Activated CD4-positive, CD25-positive, alpha-beta regulatory T cell (primary cell): ENCODE measurements at regions not wholly inside any gene's neighbourhood (a gene's known extent, or its start where the extent isn't known, plus 50 kb on each side); places are given as distances from the start of the nearest gene placed in this dataset.
A peak's percentile ranks its signal among the peaks of the same experiment; 100 is the strongest.
"Not testable (repeated sequence)": the region's sequence is repeated elsewhere in the genome, so short reads cannot be mapped to it uniquely, and the experiment has no call there.

Experiments
- DNase-seq, 4 experiments: peaks; one replicate each; lab custom pipeline; 2025; lab: John Stamatoyannopoulos, UW

DNA sequence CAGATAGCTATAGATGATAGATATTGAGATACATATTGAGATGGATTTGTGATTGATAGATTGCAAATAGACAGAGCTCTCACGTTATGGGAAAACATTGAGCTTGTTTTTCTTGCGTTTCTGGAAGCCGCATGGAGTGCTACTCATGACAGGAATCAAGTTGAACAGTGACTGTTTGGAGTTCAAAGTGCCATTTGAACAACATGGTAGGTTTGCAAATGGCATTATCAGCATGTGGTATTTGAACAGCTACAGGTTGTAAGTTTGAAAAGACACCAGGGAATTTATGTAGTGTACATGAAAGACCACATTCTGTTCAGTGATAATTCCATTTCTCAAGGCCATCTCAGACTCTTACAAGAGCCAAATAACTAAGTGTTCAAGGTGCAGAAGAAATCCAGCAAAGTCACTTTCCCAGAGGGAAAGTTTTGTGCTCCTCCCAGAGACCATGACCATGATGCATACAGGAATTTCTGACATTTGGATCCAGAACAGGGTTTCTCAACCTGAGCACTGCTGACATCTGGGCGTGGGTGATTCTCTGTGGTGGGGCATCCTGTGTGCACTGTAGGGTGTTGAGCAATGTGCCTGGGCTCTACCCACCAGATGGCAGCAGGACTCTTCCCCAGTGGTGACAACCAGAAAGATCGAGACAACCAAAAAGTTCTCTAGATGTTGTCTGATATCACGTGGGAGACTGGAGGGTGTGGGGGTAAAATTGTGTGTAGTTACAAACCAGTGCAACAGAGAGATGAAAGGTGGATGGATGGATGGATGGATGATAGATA lies 399.1 kb upstream of the AMELY start:
- DNase-seq = peak; percentile 0 to 44 (median 16)

DNA sequence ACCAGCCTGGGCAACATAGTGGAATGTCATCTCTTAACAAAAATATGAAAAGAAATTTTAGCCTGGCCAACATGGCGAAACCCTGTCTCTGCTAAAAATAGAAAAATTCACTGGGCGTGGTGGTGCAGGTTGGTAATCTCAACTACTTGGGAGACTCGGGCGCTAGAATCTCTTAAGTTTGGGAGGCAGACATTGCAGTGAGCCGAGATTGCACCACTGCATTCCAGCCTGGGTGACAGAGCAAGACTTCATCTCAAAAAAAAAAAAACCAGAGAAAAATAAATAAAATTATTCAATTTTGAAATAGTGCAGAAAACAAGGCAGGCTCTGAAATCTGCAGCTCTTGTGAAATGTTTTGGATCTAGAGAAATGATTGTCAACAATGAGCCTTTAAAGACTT lies 397.3 kb upstream of the AMELY start:
- DNase-seq = no peak

DNA sequence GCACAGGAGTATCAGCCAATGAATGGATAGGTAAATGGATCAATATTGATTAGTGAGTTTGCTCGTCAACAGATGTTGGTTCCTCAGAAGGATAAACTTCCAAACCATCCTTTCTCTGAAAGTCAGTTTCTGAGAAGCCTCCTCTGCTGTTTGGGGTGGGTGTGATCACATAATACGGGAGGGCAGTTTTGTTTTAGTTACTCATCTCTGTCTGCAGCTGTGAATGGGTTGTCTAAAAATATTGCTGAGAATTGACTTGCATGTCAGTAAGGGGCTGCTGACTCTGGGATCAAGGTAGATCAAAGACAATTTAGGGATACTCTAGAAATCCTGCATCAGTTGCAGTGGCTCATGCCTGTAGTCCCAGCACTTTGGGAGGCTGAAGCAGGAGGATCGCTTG lies 390.8 kb upstream of the AMELY start:
- no peak for DNase-seq

DNA sequence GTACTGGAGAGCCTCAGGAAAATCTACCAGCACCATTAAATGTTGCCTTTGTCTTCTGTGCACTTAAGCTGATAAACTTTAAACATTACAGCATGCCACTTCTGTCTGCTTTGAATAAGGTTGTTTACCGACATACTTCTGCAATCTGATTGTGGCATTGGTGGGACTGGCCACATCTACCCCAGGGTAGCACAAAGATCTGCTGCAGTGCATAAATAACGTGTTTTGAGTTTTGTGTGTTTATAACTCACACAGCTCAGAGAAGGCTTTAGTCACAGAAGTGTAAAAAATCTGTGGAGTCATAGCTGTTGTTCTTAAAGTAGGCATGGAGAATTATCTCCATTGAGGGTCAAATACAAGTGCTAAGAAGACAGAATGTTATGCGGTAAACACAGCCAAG lies 388.4 kb upstream of the AMELY start:
- DNase-seq = no peak

DNA sequence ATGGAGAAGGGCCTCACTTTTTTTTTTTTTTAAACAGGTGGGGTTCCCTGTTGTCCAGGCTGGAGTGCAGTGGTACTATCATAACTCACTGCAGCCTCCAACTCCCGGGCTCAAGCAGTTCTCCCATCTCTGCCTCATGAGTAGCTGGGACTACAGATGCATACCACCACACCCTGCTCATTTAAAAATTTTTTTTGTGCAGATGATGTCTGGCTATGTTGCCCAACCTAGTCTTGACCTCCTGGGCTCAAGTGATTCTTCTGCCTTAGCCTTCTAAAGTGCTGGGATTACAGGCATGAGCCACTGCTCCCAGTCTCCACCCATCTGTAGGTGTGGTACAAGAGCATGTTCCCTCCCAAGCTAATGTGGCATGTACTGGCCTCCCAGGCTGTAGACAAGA lies 380.6 kb upstream of the AMELY start:
- no peak for DNase-seq

DNA sequence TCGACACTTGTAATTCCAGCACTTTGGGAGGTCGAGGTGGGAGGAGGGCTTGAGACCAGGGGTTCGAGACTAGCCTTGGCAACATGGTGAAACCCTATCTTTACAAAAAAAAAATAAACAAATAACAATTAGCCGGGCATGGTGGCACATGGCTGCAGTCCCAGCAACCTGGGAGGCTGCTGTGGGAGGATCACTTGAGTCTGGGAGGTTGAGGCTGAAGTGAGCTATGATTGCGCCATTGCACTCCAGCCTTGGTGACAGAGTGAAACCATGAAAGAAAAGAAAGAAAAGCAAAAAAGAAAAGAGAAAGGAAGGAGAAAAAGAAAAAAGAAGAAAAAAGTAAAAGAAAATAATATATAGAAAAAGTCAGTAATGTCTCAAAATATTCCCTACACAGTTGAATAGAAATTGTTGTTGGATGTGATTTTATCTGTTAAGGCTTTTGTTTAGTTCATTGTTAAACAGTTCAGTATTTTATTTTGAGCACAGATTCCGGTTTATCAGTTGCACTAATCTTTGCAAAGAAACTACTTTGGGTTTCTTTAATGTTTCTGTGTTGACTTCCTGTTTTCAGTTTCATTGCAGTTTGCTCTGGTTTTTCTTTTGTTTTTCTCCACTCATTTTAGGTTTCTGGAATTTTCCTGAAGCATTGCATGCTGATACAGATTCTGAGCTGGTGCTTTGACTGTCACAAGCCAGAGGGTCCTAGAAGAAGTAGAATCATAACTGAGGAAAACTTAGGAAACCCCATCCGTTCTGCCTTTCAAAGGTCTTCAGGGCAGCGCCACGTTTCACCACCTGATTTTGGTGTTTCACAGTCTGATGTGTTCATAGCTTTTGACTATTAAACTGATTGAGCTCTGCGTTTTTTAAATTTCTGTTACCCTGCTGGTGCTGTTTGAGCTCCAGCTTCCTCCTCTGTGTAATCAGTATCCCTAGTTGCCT lies 378.6 kb upstream of the AMELY start:
- no peak for DNase-seq

DNA sequence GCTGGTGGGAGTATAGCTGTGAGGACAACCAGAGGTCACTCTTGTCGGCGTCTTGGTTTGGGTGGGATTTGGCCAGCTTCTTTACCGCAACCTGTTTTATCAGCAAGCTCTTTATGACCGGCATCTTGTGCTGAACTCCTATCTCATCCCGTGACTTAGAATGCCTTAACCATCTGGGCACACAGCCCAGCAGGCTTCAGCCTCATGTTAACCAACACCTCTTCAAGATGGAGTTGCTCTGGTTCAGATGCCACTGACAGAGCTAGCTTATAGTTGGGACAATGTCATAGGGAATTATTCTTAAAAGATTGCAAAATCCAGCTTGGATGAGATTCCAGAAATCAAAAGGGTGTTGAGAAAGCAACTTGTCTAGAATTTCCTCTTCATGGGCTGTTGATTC lies 377.1 kb upstream of the AMELY start:
- no peak for DNase-seq

DNA sequence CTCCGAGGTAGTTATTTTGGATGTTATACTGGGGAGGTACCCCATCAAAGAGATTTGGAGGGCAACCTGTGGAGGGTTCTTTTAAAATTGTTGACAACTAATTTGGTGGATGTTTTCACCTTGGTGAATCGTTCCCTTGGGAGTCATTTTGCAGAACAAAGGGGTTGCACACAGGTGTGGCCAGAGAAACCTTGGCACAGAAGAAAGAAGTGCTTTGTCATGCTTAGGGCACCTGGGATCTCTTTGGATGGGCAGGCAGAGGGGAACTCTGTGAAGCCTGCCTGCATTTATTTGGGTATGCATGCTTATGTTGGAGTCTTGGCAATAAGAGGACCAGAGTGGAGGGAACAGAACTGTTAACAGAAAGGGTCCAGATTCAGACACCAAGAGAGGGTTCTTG lies 376.4 kb upstream of the AMELY start:
- not testable (repeated sequence) for DNase-seq

DNA sequence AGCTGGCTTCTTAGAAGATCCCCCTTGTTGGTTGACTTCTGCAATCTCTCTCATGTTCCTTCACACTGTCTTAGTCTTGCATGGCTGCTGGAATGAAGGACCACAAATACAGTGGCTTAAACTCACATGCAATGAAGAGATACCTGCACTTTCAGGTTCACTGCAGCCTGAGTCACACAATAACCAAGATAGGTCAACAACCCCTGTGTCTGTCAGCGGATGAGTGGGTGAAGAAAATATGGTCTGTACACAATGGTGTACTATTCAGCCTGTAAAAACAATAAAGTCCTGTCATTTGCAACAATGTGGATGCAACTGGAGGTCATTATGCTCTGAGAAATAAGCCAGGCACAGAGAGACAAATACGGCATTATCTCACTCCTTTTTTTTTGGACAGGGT lies 373.8 kb upstream of the AMELY start:
- DNase-seq = no peak

DNA sequence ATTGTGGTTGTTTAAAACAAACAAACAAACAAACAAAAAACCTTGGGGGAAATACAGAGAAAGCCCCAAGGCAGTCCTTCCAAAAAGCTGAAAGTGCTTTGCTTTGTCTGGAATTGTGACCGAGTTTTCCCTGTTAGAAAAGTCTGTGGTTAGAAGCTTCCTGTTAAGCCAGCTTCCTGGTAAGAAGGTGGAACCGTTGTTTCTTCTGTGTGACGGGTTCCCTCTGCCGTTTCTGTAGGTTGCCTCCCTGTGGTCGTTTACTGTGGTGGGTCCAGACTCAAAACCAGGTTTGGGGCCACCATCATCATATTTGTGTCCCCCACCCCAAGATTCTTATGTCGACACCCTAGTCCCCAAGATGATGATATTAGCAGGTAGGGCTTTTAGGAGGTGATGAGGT lies 371.4 kb upstream of the AMELY start:
- no peak for DNase-seq

DNA sequence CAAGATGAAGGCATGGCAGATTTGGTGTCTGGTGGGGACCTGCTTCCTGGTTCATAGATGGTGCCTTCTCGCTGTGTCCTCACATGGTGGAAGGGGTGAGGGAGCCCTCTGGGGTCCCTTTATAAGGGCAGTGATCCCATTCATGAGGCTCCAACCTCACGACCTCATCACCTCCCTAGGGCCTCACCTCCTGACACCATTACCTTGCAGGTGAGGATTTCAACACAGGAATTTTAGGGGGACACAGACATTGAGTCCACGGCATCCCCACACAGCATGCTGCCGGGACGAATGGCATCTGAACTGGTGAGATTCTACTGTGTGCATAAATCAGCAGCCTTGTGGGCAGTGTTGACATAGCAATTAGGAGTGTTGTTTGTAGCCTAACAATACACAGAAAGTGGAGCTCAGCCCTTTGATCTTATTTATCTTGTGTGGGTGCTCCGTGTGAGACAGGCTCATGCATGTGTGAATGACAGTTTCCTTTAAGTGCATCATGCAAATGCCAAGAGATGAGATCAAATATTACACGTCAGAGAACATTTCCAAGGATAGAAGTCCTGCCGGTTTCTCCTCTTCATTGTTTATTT lies 368.7 kb upstream of the AMELY start:
- DNase-seq = not testable (repeated sequence)

DNA sequence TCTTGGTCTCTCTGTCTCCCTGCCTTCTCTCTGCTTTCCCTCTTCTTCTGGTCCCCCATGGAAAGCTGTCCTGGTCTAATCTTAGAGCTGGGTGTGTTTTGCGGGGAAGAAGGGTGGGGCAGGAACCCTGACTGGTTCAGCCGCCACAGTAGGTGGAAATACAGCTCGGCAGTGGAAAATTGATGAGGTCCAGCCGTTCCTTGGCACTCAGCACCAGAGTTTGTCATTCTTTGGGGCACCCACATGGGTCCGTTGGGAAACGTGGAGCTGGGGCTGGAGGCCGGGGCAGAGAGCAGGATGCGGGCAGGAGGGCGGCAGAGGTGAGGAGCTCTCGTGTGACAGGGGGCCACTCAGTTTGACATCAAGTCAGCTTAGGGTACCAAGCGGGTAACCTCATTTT lies 364.2 kb upstream of the AMELY start:
- DNase-seq = peak in 1 of 4 experiments; percentile 0

DNA sequence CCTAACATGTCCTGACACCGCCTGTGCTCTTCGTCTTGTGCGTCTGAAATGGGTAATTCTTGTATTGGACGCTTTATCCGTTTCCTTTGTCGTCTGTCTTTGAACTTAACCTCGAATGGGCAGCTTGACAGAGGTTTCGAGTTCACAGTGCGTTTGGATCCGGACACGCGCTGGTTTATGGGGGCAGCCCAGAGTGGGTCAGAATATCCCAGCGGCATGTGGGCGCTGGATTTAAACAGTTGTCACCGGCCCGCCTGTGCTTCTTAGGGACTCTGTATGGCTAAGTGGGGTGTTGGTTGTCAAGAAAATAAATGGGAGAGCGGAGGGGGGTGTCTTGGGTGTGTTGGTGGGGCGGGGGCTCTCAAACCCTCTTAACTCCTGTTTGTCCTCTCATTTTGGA lies 363.5 kb upstream of the AMELY start:
- DNase-seq = peak in 1 of 4 experiments; percentile 0

DNA sequence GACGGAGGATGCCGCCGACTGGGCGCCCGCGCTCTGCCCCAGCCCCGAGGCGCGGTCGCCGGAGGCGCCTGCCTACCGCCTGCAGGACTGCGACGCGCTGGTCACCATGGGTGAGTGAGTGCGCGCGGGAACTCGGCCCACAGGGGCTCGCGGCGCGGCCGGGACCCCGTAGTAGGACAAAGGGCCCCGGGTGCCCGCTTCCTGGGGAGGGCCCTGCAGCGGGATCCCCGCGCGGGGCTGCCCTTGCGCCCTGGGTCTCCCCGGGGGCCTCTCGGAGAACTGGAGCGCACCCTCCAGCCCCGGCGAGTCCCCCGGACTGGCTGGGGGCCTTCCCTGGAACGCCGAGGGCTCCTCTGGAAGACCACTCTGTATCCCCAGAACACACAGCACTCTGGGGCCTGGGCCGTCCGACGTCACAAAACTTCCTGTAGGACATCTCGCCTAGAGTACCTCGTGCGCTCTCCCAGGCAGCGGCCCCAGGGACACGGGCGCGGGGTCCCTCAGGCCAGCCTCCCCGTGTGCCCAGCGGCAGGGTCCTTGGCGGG lies 362.9 kb upstream of the AMELY start:
- peak in 3 of 4 experiments; percentile 0 to 11 (median 10) for DNase-seq

DNA sequence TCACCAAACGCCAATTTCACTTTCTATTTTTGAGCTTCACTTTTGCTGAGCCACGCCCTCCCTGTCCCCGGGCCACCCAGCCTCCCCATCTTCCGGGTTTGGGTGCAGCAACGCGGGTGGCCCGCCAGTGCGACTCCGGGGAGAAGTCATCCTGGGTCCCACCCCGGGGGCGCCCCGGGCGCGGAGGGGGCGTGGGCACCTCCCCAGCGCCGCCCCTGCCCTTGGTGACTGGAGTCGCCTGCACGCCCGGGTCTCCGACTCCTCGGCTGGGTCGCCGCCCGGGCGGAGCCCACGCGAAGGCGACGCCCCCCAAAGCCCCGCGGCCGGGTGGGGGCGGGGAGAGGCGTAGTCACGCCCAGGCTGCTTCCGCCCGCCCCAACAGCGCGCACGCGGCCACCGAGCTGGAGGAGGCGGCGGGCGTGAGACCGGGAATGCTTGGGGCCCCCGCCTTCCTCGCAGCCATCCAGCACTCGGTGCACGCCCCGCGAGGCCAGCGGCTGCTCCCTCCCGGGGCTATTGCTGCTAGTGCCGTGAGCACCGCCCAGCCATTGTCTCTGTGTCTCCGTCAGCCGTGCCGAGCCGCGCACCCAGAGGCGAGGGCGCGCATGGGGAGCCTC lies 362.1 kb upstream of the AMELY start:
- DNase-seq = peak; percentile 53 to 81 (median 70)

DNA sequence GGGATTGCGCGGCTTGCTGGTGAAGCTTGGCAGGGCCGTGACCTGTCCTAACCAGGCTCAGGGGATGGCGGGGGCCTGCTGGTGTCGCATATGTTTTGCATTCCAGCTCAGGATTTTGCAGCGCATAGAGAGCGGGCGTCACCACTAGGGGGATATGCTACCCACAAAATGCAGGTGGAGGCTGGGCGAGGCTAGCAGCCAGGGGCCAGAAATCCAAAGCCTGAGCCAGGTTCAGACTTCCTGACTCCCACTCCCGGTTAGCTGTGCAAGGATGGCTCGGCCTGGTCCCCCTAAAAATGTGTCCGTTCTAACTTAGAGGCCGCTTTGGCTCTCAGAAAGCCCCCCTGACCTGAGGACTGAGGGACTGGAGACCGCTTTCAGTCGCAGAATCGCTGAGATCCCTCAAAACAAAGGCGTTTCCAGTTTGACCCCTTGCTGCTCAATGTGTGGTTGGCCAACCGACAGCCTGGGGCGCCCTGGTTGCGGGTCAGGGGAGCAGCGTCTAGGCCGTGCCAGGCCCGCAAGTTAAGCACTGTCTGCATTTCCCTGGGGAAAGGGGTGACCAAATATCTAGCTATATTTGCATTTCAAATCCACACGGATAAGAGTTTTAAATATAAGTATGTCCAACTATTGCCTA lies 361.1 kb upstream of the AMELY start:
- DNase-seq = peak; percentile 4 to 23 (median 14)

DNA sequence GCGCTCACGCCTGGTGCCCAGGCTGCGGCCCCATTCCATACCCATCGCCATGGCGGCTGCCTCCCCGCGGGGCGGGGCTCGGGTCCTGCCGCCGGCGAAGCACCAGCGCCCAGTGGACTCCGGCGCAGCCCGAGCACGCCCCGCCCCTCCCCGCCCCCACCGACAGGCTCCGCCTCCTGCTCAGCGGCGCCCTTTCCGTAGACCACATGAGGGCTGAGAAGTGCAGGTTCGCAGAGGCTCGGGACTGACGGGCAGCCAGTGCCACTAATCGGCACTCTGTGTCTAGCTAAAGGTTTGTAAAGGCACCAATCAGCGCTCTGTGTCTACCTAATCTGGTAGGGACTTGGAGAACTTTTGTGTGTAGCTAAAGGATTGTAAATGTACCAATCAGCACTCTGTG lies 352.2 kb upstream of the AMELY start:
- DNase-seq = no peak

DNA sequence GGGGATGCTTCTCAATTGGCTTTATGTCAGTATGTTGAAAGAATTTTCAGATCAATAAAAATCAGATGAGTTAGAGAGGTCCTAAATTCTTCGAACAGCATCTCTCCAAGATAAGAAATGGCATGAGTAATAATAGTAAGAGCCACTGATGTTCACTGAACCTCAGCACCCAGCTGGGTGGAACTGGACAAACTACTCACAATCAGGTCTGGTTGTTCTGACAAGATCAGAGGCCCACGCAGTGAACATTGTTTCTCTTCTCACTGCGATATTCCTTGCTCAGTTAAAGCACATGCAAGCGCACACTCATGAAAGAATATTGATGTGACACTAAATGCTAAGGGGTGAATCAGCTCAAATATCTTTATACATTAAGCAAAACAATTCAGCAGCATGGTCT lies 351.0 kb upstream of the AMELY start:
- no peak for DNase-seq

DNA sequence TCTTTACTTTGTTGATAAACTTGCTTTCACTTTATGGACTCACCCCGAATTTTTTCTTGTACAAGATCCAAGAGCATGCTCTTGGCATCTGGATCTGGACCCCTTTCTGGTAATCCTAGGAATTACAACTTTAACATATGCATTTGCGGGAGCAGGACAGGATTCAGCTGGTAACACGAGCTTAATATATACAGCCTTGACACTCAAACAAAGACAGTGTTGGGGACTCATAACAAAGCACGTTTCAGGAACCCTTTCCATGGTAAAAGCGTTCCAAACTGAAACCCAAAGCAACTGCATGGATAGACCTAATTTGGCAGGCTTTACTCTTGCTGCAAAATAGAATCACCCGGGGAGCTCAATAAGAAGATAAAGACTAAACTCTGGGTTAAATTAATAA lies 349.7 kb upstream of the AMELY start:
- DNase-seq = no peak

DNA sequence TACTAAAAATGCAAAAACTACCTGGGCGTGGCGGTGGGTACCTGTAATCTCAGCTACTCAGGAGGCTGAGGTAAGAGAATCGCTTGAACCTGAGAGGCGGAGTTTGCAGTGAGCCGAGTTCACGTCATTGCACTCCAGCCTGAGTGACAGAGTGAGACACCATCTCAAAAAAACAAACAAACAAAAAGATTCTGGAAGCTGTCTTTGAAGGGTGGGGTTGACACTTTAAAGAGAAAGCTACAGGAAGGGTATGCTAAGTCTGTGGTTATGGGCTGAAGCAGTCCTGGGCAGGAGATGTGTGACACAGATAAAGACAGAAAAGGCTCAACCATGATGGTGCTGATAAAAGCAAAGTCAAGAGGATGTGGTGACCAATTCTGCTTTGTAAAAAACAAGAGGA lies 328.5 kb upstream of the AMELY start:
- peak in 1 of 4 experiments; percentile 7 for DNase-seq

DNA sequence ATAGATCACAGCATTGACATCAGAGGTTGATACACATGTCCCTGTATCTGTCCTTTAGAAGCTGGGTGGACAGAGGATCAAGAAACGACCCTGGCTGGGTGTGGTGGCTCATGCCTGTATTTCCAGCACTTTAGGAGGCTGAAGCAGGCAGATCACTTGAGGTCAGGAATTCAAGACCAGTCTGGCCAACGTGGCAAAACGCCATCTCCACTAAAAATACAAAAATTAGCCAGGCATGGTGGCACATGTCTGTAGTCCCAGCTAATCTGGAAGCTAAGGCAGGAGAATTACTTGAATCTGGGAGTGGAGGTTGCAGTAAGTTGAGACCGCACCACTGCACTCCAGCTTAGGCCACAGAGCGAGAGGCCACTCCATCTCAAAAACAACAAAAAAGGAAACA lies 300.4 kb upstream of the AMELY start:
- DNase-seq = no peak
